Spleen (tissue), 11 donors: ENCODE measurements at regions not wholly inside any gene's neighbourhood (a gene's known extent, or its start where the extent isn't known, plus 50 kb on each side); places are given as distances from the start of the nearest gene placed in this dataset.

Experiments used
- DNase-seq: peaks from one replicate; pipeline ENCODE4 v3.0.0-alpha.2; 2020
- H3K27ac ChIP-seq, 8 donors: fragments of 200-600 bp; sonication (generic) in 7 of 8; 1 replicate in 4 of 8; 2 replicates in 4 of 8; pipeline versions ENCODE4 v1.5.0 to v1.8.0; 2016 to 2021; ENCODE audit warnings: inconsistent platforms in 4 of 8, mild to moderate bottlenecking in 4 of 8, moderate library complexity in 1 of 8
- H3K27me3 ChIP-seq, 7 donors: fragments of 200-600 bp; sonication (generic) in 6 of 7; replicated peaks in 1 of 7; 1 replicate in 4 of 7; 2 replicates in 3 of 7; pipeline versions ENCODE4 v1.5.0 to v1.8.0; 2016 to 2021; ENCODE audit warnings: inconsistent platforms in 3 of 7, mild to moderate bottlenecking in 1 of 7
- H3K36me3 ChIP-seq, 6 donors: fragments of 200-600 bp; sonication (generic) in 5 of 6; 1 replicate in 4 of 6; 2 replicates in 2 of 6; pipeline versions ENCODE4 v1.5.0 to v1.8.0; 2016 to 2021; ENCODE audit warnings: inconsistent platforms in 2 of 6
- H3K4me1 ChIP-seq, 6 donors: fragments of 200-600 bp; sonication (generic) in 5 of 6; 1 replicate in 3 of 6; 2 replicates in 3 of 6; pipeline versions ENCODE4 v1.5.0 to v1.8.0; 2016 to 2021; ENCODE audit warnings: inconsistent platforms in 3 of 6
- H3K4me3 ChIP-seq, 8 donors: fragments of 200-600 bp; sonication (generic) in 7 of 8; 1 replicate in 4 of 8; 2 replicates in 4 of 8; pipeline versions ENCODE4 v1.5.0 to v1.8.0; 2016 to 2021; ENCODE audit warnings: inconsistent platforms in 4 of 8, mild to moderate bottlenecking in 4 of 8, moderate library complexity in 2 of 8
- H3K9me3 ChIP-seq, 8 donors: fragments of 200-600 bp; sonication (generic) in 7 of 8; 1 replicate in 4 of 8; 2 replicates in 4 of 8; pipeline versions ENCODE4 v1.5.0 to v1.8.0; 2016 to 2021; ENCODE audit warnings: inconsistent platforms in 4 of 8
- POLR2A ChIP-seq, 3 donors: fragments of 450-650 bp; IDR thresholded peaks; one replicate each; pipeline ENCODE4 v1.5.1; 2017; ENCODE audit warnings: antibody characterized with exemption in 3 of 3, mild to moderate bottlenecking in 1 of 3
- POLR2AphosphoS5 ChIP-seq, 3 donors: sonication (generic); formaldehyde crosslinking; IDR thresholded peaks; one replicate each; pipeline ENCODE4 v1.5.1; 2017; ENCODE audit warnings: antibody characterized with exemption in 3 of 3
- WGBS, 5 donors: extraction: QIAGEN DNeasy Blood & Tissue Kit in 3 of 5; methylation state at CpG; one replicate each; pipeline versions ENCODE4 v1.1.5 to v1.1.7; 2013 to 2018; 5-methylcytosine and 5-hydroxymethylcytosine counted together
- intact Hi-C: fragments of 100-400 bp; cut with DNase I; formaldehyde crosslinking; loops from one replicate; pipeline ENCODE4 v1.15.0; 2023; ENCODE audit warnings: low total_unique reads
- TF ChIP-seq, protein P1 (sequence below), 11 experiments: fragments of 200-600 bp in 7 of 11; fragments of 450-650 bp in 4 of 11; sonication (generic) in 4 of 11; IDR thresholded peaks in 8 of 11; conservative IDR thresholded peaks in 3 of 11; 1 replicate in 7 of 11; 2 replicates in 4 of 11; pipeline versions ENCODE4 v1.4.0 to v1.8.0; 2016 to 2021; ENCODE audit warnings: antibody characterized with exemption in 11 of 11, inconsistent platforms in 4 of 11, mild to moderate bottlenecking in 1 of 11
- donor health status: healthy with polysubstance abuse.
- donor health status: DM: no; HTN: no; CAD: no; lungs with moderate emphysema.
- donor health status: DM: no; HTN: no; CAD: no.
- donor health status: Bipolar disorder and iron deficiency.
- donor health status: healthy.
- donor health status: DM: no; HTN: no; CAD: no.
- donor health status: DM: yes; HTN: yes; CAD: no.

DNA sequence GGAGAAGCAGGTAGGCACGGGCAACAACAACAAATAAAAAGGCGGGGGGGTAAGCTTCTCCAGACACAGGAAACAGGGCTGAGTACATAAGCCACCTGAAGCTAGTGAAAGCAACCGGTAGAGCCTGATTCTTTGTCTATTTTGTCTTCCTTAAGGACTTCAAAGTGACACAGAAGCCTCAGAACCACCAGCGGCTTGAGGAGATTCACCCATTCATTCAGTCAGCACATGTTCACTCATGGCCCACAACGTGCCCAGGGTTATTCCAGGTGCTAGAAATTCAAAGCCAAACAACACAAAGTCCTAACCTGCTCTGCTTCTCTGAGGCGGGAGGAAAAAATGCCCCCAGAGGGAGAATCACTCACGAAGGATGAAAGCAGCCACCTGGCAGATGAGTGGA, 69.3 kb upstream of the C7orf33 start:
- no peak for DNase-seq
- Histone ChIP-seq H3K9me3 (no peaks in the 10 kb centered on the region), H3K27me3 (peaks cover 0 to 29% (median 0%) of the 10 kb centered on the region in 7 donors), H3K4me3 (no peak overlapping the region), H3K27ac (no peak overlapping the region), H3K36me3 (no peaks in the 10 kb centered on the region), H3K4me1 (no peaks in the 10 kb centered on the region)
- 74 to 84% (median 78%) methylated on average over 7 of the region's 7 CpGs for WGBS, 5 donors
- intact Hi-C loops: loop anchor here (10.0 kb wide), 1 partner anchor 256 kb away; no protein-coding TSS in a partner anchor
- TF ChIP-seq POLR2A (IDR thresholded peaks at IDR 0.05): no peak
- TF ChIP-seq, protein P1, sequence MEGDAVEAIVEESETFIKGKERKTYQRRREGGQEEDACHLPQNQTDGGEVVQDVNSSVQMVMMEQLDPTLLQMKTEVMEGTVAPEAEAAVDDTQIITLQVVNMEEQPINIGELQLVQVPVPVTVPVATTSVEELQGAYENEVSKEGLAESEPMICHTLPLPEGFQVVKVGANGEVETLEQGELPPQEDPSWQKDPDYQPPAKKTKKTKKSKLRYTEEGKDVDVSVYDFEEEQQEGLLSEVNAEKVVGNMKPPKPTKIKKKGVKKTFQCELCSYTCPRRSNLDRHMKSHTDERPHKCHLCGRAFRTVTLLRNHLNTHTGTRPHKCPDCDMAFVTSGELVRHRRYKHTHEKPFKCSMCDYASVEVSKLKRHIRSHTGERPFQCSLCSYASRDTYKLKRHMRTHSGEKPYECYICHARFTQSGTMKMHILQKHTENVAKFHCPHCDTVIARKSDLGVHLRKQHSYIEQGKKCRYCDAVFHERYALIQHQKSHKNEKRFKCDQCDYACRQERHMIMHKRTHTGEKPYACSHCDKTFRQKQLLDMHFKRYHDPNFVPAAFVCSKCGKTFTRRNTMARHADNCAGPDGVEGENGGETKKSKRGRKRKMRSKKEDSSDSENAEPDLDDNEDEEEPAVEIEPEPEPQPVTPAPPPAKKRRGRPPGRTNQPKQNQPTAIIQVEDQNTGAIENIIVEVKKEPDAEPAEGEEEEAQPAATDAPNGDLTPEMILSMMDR (IDR thresholded peaks at IDR 0.05 in 8 of 11, conservative IDR thresholded peaks at IDR 0.05 in 3 of 11): no peak
- no peak for TF ChIP-seq POLR2AphosphoS5 (IDR thresholded peaks at IDR 0.05)

DNA sequence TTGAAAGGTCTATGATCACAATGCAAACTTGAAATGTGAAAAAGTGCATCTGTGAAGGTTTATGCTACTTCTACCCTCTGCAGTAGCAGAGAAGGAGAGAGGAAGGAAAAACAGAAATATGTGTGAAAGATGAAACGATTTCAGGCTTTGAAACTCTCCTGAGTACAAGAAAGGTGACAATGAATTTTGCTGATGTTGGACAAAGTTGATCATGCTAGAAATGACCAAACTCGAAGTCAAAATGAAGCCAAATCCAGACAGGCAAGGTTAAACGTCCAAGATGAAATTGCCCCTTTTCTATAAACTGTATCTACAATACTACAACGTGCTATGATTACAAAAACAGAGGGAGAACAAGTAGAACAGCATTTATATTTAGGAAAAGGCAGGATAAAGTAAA, 67.0 kb upstream of the C7orf33 start:
- WGBS, 5 donors: 53 to 68% (median 61%) methylated on average over 4 of the region's 4 CpGs
- Histone ChIP-seq H3K4me3 (no peak overlapping the region), H3K27me3 (peaks cover 0 to 29% (median 0%) of the 10 kb centered on the region in 7 donors), H3K4me1 (peaks cover 0 to 6% (median 0%) of the 10 kb centered on the region in 6 donors), H3K36me3 (no peaks in the 10 kb centered on the region), H3K9me3 (no peaks in the 10 kb centered on the region), H3K27ac (no peak overlapping the region)
- TF ChIP-seq POLR2A (IDR thresholded peaks at IDR 0.05) (no peak), POLR2AphosphoS5 (IDR thresholded peaks at IDR 0.05) (no peak)
- TF ChIP-seq, protein P1 (IDR thresholded peaks at IDR 0.05 in 8 of 11, conservative IDR thresholded peaks at IDR 0.05 in 3 of 11): no peak
- DNase-seq: no peak
- intact Hi-C loops: loop anchor here (10.0 kb wide), 1 partner anchor 259 kb away; no protein-coding TSS in a partner anchor

GRCh38 chr7:148524479-148525224, 65.9 kb upstream of the C7orf33 start:
- Histone ChIP-seq H3K36me3 (no peaks in the 10 kb centered on the region), H3K9me3 (no peaks in the 10 kb centered on the region), H3K27ac (no peak overlapping the region), H3K27me3 (peaks cover 0 to 26% (median 0%) of the 10 kb centered on the region in 7 donors), H3K4me1 (peaks cover 0 to 6% (median 0%) of the 10 kb centered on the region in 6 donors), H3K4me3 (no peak overlapping the region)
- intact Hi-C loops: loop anchor here (10.0 kb wide), 1 partner anchor 260 kb away; no protein-coding TSS in a partner anchor
- DNase-seq: no peak
- TF ChIP-seq, protein P1 (IDR thresholded peaks at IDR 0.05 in 8 of 11, conservative IDR thresholded peaks at IDR 0.05 in 3 of 11): no peak
- no peak for TF ChIP-seq POLR2AphosphoS5 (IDR thresholded peaks at IDR 0.05)
- TF ChIP-seq POLR2A (IDR thresholded peaks at IDR 0.05): no peak
- 61 to 76% (median 70%) methylated on average over 7 of the region's 7 CpGs for WGBS, 5 donors

GRCh38 chr7:148527717-148528168, 62.8 kb upstream of the C7orf33 start:
- Histone ChIP-seq H3K27ac (no peak overlapping the region), H3K4me1 (peaks cover 0 to 6% (median 0%) of the 10 kb centered on the region in 6 donors), H3K27me3 (no peaks in the 10 kb centered on the region), H3K36me3 (no peaks in the 10 kb centered on the region), H3K4me3 (no peak overlapping the region), H3K9me3 (no peaks in the 10 kb centered on the region)
- WGBS, 5 donors: 26 to 33% (median 31%) methylated on average over 6 of the region's 6 CpGs
- TF ChIP-seq POLR2AphosphoS5 (IDR thresholded peaks at IDR 0.05): no peak
- TF ChIP-seq, protein P1 (IDR thresholded peaks at IDR 0.05 in 8 of 11, conservative IDR thresholded peaks at IDR 0.05 in 3 of 11): peak; percentile 22 to 78 (median 66)
- peak; percentile 87 for DNase-seq
- intact Hi-C loops: loop anchor here (10.0 kb wide), 1 partner anchor 263 kb away; no protein-coding TSS in a partner anchor
